Pancreas (tissue), 10 donors: ENCODE measurements at regions not wholly inside any gene's neighbourhood (a gene's known extent, or its start where the extent isn't known, plus 50 kb on each side); places are given as distances from the start of the nearest gene placed in this dataset.

Experiments
- ATAC-seq, 4 donors: fragments of 200-7000 bp; cut with Tn5 transposase; one replicate each; pipeline versions ENCODE4 v1.8.0 to v1.9.1; 2020; ENCODE audit warnings: mild to moderate bottlenecking in 4 of 4, moderate library complexity in 4 of 4
- DNase-seq, 6 donors: peaks; one replicate each; pipeline ENCODE4 v3.0.0-alpha.2; 2020
- FAIRE-seq: peaks from 2 replicates; lab custom pipeline; 2012; peaks lifted over from hg19 to GRCh38; lab: Jason Lieb, UNC
- H3K27ac ChIP-seq, 4 donors: fragments of 200-600 bp; sonication (generic); 1 replicate in 3 of 4; 2 replicates in 1 of 4; pipeline versions ENCODE4 v1.5.0 to v1.8.0; 2020
- H3K27me3 ChIP-seq, 4 donors: fragments of 200-600 bp; one replicate each; pipeline ENCODE4 v1.8.0; 2021
- H3K36me3 ChIP-seq, 3 donors: fragments of 200-600 bp; sonication (generic) in 1 of 3; one replicate each; pipeline versions ENCODE4 v1.5.0 to v1.8.0; 2020 to 2021
- H3K4me1 ChIP-seq, 3 donors: fragments of 200-600 bp; one replicate each; pipeline ENCODE4 v1.8.0; 2021
- H3K4me3 ChIP-seq, 4 donors: fragments of 200-600 bp; sonication (generic) in 2 of 4; one replicate each; pipeline versions ENCODE4 v1.5.0 to v1.8.0; 2020 to 2021
- H3K9me3 ChIP-seq, 4 donors: fragments of 200-600 bp; one replicate each; pipeline ENCODE4 v1.8.0; 2021
- CTCF ChIP-seq, 4 donors: fragments of 200-600 bp; sonication (generic) in 3 of 4; IDR thresholded peaks; one replicate each; pipeline versions ENCODE4 v1.5.0 to v1.8.0; 2021; ENCODE audit warnings: antibody characterized with exemption in 4 of 4
- WGBS, 2 donors: extraction: QIAGEN DNeasy Blood & Tissue Kit; methylation state at CpG; one replicate each; pipeline ENCODE4 v1.1.7; 2013; 5-methylcytosine and 5-hydroxymethylcytosine counted together
- intact Hi-C, 3 donors: fragments of 100-400 bp; cut with DNase I; formaldehyde crosslinking; loops; one replicate each; pipeline versions ENCODE4 v1.11.1 to v1.14.2; 2022
- donor health status: healthy with polysubstance abuse.
- donor health status: DM: no; HTN: no; CAD: no; lungs with moderate emphysema.
- donor health status: DM: no; HTN: no; CAD: no.
- donor health status: control.
- donor health status: control.
- donor health status: Bipolar disorder and iron deficiency.
- donor health status: DM: yes; HTN: yes; CAD: no.
- donor health status: DM: no; HTN: no; CAD: no.
- donor health status: DM: no; HTN: no; CAD: no.
- donor health status: DM: yes; HTN: yes; CAD: no.

GRCh38 chr11:97454988-97455387 lies 1065.2 kb downstream of the JRKL start:
- Histone ChIP-seq H3K36me3 (no peaks in the 10 kb centered on the region), H3K27me3 (no peaks in the 10 kb centered on the region), H3K4me3 (no peak overlapping the region), H3K9me3 (no peaks in the 10 kb centered on the region), H3K27ac (no peak overlapping the region), H3K4me1 (no peaks in the 10 kb centered on the region)
- ATAC-seq, result no peak
- WGBS, 2 donors, result 17 to 18% methylated on average over 1 of the region's 1 CpG
- intact Hi-C loops, result no loop called here
- no peak for FAIRE-seq
- no peak for DNase-seq
- no peak for TF ChIP-seq CTCF (IDR thresholded peaks at IDR 0.05)

- H3K27me3 ChIP-seq, result no peaks in the 10 kb centered on the region
- no peak for TF ChIP-seq CTCF (IDR thresholded peaks at IDR 0.05)
- no peaks in the 10 kb centered on the region for H3K4me1 ChIP-seq
- intact Hi-C loops, result no loop called here
- no peak overlapping the region for H3K27ac ChIP-seq
- DNase-seq (no peak), FAIRE-seq (no peak), ATAC-seq (no peak)
- no peaks in the 10 kb centered on the region for H3K9me3 ChIP-seq
- no peaks in the 10 kb centered on the region for H3K36me3 ChIP-seq
- no peak overlapping the region for H3K4me3 ChIP-seq
Measured at GRCh38 chr11:97460091-97460490, 1070.3 kb downstream of the JRKL start.

- Histone ChIP-seq H3K4me3 (no peak overlapping the region), H3K27ac (no peak overlapping the region), H3K27me3 (no peaks in the 10 kb centered on the region), H3K36me3 (no peaks in the 10 kb centered on the region), H3K4me1 (no peaks in the 10 kb centered on the region), H3K9me3 (no peaks in the 10 kb centered on the region)
- intact Hi-C loops, result no loop called here
- DNase-seq (peak in 4 of 6 donors; percentile 4 to 51 (median 26)), ATAC-seq (no peak), FAIRE-seq (no peak)
- 69 to 87% methylated on average over 21 of the region's 21 CpGs for WGBS, 2 donors
- no peak for TF ChIP-seq CTCF (IDR thresholded peaks at IDR 0.05)
Measured at GRCh38 chr11:97461044-97461880, 1071.4 kb downstream of the JRKL start.

- ATAC-seq, result no peak
Measured at GRCh38 chr11:97461934-97462333, 1072.1 kb downstream of the JRKL start.

More at GRCh38 chr11:97461934-97462333, 1072.1 kb downstream of the JRKL start:
- intact Hi-C loops, result no loop called here
- Histone ChIP-seq H3K9me3 (no peaks in the 10 kb centered on the region), H3K27me3 (no peaks in the 10 kb centered on the region), H3K4me1 (no peaks in the 10 kb centered on the region), H3K4me3 (no peak overlapping the region), H3K36me3 (no peaks in the 10 kb centered on the region), H3K27ac (no peak overlapping the region)
- no peak for TF ChIP-seq CTCF (IDR thresholded peaks at IDR 0.05)
- 74 to 85% methylated on average over 9 of the region's 9 CpGs for WGBS, 2 donors
- DNase-seq (peak in 3 of 6 donors; percentile 2 to 46 (median 5)), FAIRE-seq (no peak)
